WI38 (cell line): ENCODE measurements at regions not wholly inside any gene's neighbourhood (a gene's known extent, or its start where the extent isn't known, plus 50 kb on each side); places are given as distances from the start of the nearest gene placed in this dataset.

Experiments used
- H3K4me3 ChIP-seq: 2 replicates; pipeline ENCODE4 v1.5.1; 2011; ENCODE audit warnings: low read depth, mild to moderate bottlenecking, control low read depth, low read length
- CTCF ChIP-seq: IDR thresholded peaks from 2 replicates; pipeline ENCODE4 v1.5.1; 2012; ENCODE audit warnings: low read depth, mild to moderate bottlenecking, control low read depth, low read length

- no peak overlapping the region for H3K4me3 ChIP-seq
- TF ChIP-seq CTCF, result no peak
These were observed 385.5 kb downstream of the GBE1 start for GRCh38 chr3:81375921-81376320.

- TF ChIP-seq CTCF, result no peak
- no peak overlapping the region for H3K4me3 ChIP-seq
These were observed 397.0 kb downstream of the GBE1 start for GRCh38 chr3:81364411-81364810.

- no peak overlapping the region for H3K4me3 ChIP-seq
- no peak for TF ChIP-seq CTCF
These were observed 397.6 kb downstream of the GBE1 start for GRCh38 chr3:81363816-81364215.

GRCh38 chr3:81354119-81354518 is 407.3 kb downstream of the GBE1 start:
- TF ChIP-seq CTCF, result no peak
- H3K4me3 ChIP-seq, result no peak overlapping the region

- H3K4me3 ChIP-seq, result no peak overlapping the region
- TF ChIP-seq CTCF, result no peak
These were observed 408.6 kb downstream of the GBE1 start for GRCh38 chr3:81352867-81353266.

- no peak overlapping the region for H3K4me3 ChIP-seq
- no peak for TF ChIP-seq CTCF
These were observed 411.6 kb downstream of the GBE1 start for GRCh38 chr3:81349816-81350340.

GRCh38 chr3:81339040-81339845 is 422.2 kb downstream of the GBE1 start:
- no peak overlapping the region for H3K4me3 ChIP-seq
- TF ChIP-seq CTCF, result no peak
